ENCODE measurements at regions not wholly inside any gene's neighbourhood (a gene's known extent, or its start where the extent isn't known, plus 50 kb on each side); places are given as distances from the start of the nearest gene placed in this dataset.

GRCh38 chr11:105357764-105358163, 218.2 kb upstream of the CARD18 start:
- ChIA-PET CTCF (ENCODE audit: low intra/inter-chr PET ratio) (no interaction called here), POLR2A (no interaction called here)
- no peaks in the 10 kb centered on the region for H3K4me1 ChIP-seq (replicated peaks in 1 of 2; ENCODE audit: control insufficient read depth in 2 of 2, insufficient read depth in 2 of 2, low read length in 2 of 2)
- BruUV-seq (replicated peaks), result no TSS peak
- no peak for DNase-seq (ENCODE audit: extremely low read depth in 1 of 4, low spot score in 3 of 4)
- no peaks in the 10 kb centered on the region for H3K27me3 ChIP-seq (ENCODE audit: control insufficient read depth in 2 of 2, insufficient read depth in 2 of 2, low read length in 2 of 2)
- no peak for ATAC-seq
- H2AFZ ChIP-seq (ENCODE audit: low read depth, low read length), result no peak overlapping the region
- H3K9me1 ChIP-seq (ENCODE audit: control insufficient read depth, insufficient read depth, low read length), result no peaks in the 10 kb centered on the region
- in situ Hi-C loops (cut with MboI), result no loop called here
- H3K9ac ChIP-seq (ENCODE audit: insufficient read depth in 1 of 2, low read depth in 2 of 2, low read length in 2 of 2), result no peak overlapping the region
- H3K36me3 ChIP-seq (ENCODE audit: control insufficient read depth, insufficient read depth, low read length), result no peaks in the 10 kb centered on the region
- H4K20me1 ChIP-seq (replicated peaks; ENCODE audit: control insufficient read depth, insufficient read depth, low read length), result no peaks in the 10 kb centered on the region
- WGBS (ENCODE audit: insufficient coverage, low coverage, missing lambda C conversion rate), result 64% methylated on average over 1 of the region's 1 CpG
- intact Hi-C loops (cut with micrococcal nuclease), result no loop called here
- no peaks in the 10 kb centered on the region; the same call in 1 of the 2 replicates for H3K9me3 ChIP-seq (replicated peaks; ENCODE audit: control insufficient read depth, insufficient read depth, low read depth, low read length)
- no peaks in the 10 kb centered on the region for H3K79me2 ChIP-seq (ENCODE audit: control insufficient read depth, insufficient read depth, low read length)
- no peak overlapping the region for H3K4me3 ChIP-seq
- no peak overlapping the region for H3K27ac ChIP-seq (ENCODE audit: extremely low read depth, low read depth, low read length)
- FAIRE-seq, result no peak
- no peak overlapping the region for H3K4me2 ChIP-seq (ENCODE audit: insufficient read depth, low read length)
- TF ChIP-seq ZNF444 (CRISPR knock-in tag; IDR thresholded peaks at IDR 0.05), result no peak
- TF ChIP-seq CHCHD3 (CRISPR knock-in tag; IDR thresholded peaks at IDR 0.05), result no peak
- no peak for TF ChIP-seq MYC (IDR thresholded peaks at IDR 0.05; ENCODE audit: low read depth, low read length)
- no peak for TF ChIP-seq MYC (CRISPR knock-in tag; IDR thresholded peaks at IDR 0.05; ENCODE audit: borderline replicate concordance, low read depth)
- no peak for TF ChIP-seq BACH1 (tag; IDR thresholded peaks at IDR 0.05)
- TF ChIP-seq SIN3B (IDR thresholded peaks at IDR 0.05; ENCODE audit: low read depth), result no peak
- no peak for TF ChIP-seq KDM2B (CRISPR knock-in tag; IDR thresholded peaks at IDR 0.05)
- TF ChIP-seq PBX2 (CRISPR knock-in tag; IDR thresholded peaks at IDR 0.05; ENCODE audit: low read depth), result no peak
- TF ChIP-seq PBX2 (tag; conservative IDR thresholded peaks at IDR 0.05; ENCODE audit: low read depth), result no peak
- TF ChIP-seq RBBP5 (IDR thresholded peaks at IDR 0.05; ENCODE audit: borderline replicate concordance, insufficient read depth, low read length, poor library complexity, severe bottlenecking), result no peak
- no peak for TF ChIP-seq MLLT1 (IDR thresholded peaks at IDR 0.05)
- TF ChIP-seq HNRNPK (IDR thresholded peaks at IDR 0.05; ENCODE audit: low read depth, low read length, poor library complexity, severe bottlenecking), result no peak
- no peak for TF ChIP-seq USF1 (CRISPR knock-in tag; IDR thresholded peaks at IDR 0.05)
- TF ChIP-seq CGGBP1 (CRISPR knock-in tag; IDR thresholded peaks at IDR 0.05), result no peak
- TF ChIP-seq ZNF696 (CRISPR knock-in tag; conservative IDR thresholded peaks at IDR 0.05), result no peak
- no peak for TF ChIP-seq MAFG (tag; conservative IDR thresholded peaks at IDR 0.05)
- no peak for TF ChIP-seq TAF7 (tag; IDR thresholded peaks at IDR 0.05)
- TF ChIP-seq SMARCC2 (IDR thresholded peaks at IDR 0.05; ENCODE audit: low read depth), result no peak
- no peak for TF ChIP-seq ZNF655 (CRISPR knock-in tag; IDR thresholded peaks at IDR 0.05)
